Calu3 (cell line): ENCODE measurements at regions not wholly inside any gene's neighbourhood (a gene's known extent, or its start where the extent isn't known, plus 50 kb on each side); places are given as distances from the start of the nearest gene placed in this dataset.
"Not testable (repeated sequence)": the region's sequence is repeated elsewhere in the genome, so short reads cannot be mapped to it uniquely, and the experiment has no call there.

Source experiments
- BruUV-seq: library from RNA; stranded (reverse); fragments of 400-500 nt; replicated peaks from 2 replicates; lab custom pipeline; 2021; lab: Mats Ljungman, UMichigan
- CTCF ChIA-PET: fragments of 300-600 bp; sonication (Branson Sonifier 250); formaldehyde crosslinking; loops from one replicate; lab custom pipeline; 2022; ENCODE audit warnings: antibody characterized with exemption; lab: Charles Lee
- DNase-seq: peaks from one replicate; pipeline ENCODE4 v3.0.0; 2022
- H3K27ac Mint-ChIP-seq: one replicate; pipeline ENCODE4 v1.8.0; 2022; ENCODE audit warnings: mixed read lengths; ENCODE audit not compliant: unreplicated experiment
- H3K27me3 Mint-ChIP-seq: one replicate; pipeline ENCODE4 v1.8.0; 2022; ENCODE audit warnings: mixed read lengths; ENCODE audit not compliant: unreplicated experiment
- H3K36me3 Mint-ChIP-seq: one replicate; pipeline ENCODE4 v1.8.0; 2022; ENCODE audit warnings: mild to moderate bottlenecking, moderate library complexity, mixed read lengths; ENCODE audit not compliant: insufficient read depth, unreplicated experiment
- H3K4me1 Mint-ChIP-seq: one replicate; pipeline ENCODE4 v1.8.0; 2022; ENCODE audit warnings: mild to moderate bottlenecking, low read depth, mixed read lengths; ENCODE audit not compliant: unreplicated experiment
- H3K4me3 Mint-ChIP-seq: one replicate; pipeline ENCODE4 v1.8.0; 2022; ENCODE audit warnings: mild to moderate bottlenecking, low read depth, moderate library complexity, mixed read lengths; ENCODE audit not compliant: unreplicated experiment
- H3K9me3 Mint-ChIP-seq: one replicate; pipeline ENCODE4 v1.8.0; 2022; ENCODE audit warnings: low read depth, mixed read lengths; ENCODE audit not compliant: unreplicated experiment
- CTCF ChIP-seq: fragments of 200-600 bp; IDR thresholded peaks from one replicate; pipeline ENCODE4 v1.8.0; 2022; ENCODE audit warnings: antibody characterized with exemption; ENCODE audit not compliant: unreplicated experiment
- intact Hi-C: fragments of 100-400 bp; cut with micrococcal nuclease; formaldehyde crosslinking; loops from one replicate; pipeline ENCODE4 v1.10.0; 2022; ENCODE audit not compliant: unreplicated experiment

DNA sequence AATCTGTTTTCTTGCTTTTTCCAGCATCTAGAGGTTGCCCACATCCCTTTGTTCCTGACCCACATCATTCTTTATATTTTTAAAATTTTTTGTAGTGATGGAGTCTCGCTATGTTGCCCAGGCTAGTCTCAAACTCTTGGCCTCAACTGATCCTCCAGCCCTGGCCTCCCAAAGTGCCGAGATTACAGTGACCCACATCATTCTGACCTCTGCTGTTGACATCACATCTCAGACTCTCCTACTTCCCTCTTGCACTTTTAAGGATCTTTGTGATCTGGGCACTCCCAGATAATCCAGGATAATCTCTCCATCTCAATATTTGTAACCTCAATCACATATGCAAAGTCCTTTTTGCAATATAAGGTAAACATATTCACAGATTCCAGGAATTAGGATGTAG, 266.6 kb downstream of the MEX3B start:
- CTCF ChIA-PET: no interaction called here
- no peak for TF ChIP-seq CTCF
- no peak for DNase-seq
- intact Hi-C loops: no loop called here
- Mint-ChIP-seq H3K27me3 (no peaks in the 10 kb centered on the region), H3K36me3 (no peaks in the 10 kb centered on the region), H3K4me3 (no peak overlapping the region), H3K4me1 (no peaks in the 10 kb centered on the region), H3K27ac (no peak overlapping the region), H3K9me3 (peaks cover 8% of the 10 kb centered on the region)
- no TSS peak for BruUV-seq

GRCh38 chr15:81777546-81777945, 268.3 kb downstream of the MEX3B start:
- TF ChIP-seq CTCF: no peak
- CTCF ChIA-PET: no interaction called here
- no peak overlapping the region for H3K27ac Mint-ChIP-seq
- H3K4me3 Mint-ChIP-seq: no peak overlapping the region
- intact Hi-C loops: no loop called here
- H3K27me3 Mint-ChIP-seq: no peaks in the 10 kb centered on the region
- DNase-seq: no peak
- H3K36me3 Mint-ChIP-seq: no peaks in the 10 kb centered on the region
- BruUV-seq: no TSS peak
- no peaks in the 10 kb centered on the region for H3K4me1 Mint-ChIP-seq
- peaks cover 11% of the 10 kb centered on the region for H3K9me3 Mint-ChIP-seq

DNA sequence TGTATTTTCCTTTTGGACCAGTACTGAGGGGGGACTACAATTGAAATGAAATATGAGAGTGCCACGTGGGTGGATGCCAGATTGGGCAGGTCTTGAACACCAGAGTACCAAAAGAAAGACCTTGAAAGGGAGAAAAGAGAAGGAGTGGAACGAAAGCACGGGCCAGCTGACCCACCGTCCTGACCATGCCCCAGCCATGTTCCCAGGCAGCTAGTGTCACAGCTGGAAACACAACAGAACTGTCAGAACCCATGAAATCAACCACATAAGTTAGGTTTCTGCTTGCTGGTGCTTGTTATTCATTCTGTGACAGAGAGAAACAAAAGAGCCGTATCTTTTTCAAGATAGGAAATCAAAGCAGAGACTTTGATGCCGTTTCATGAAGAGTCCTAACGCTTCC, 268.8 kb downstream of the MEX3B start:
- no peak for TF ChIP-seq CTCF
- H3K4me3 Mint-ChIP-seq: no peak overlapping the region

GRCh38 chr15:81775779-81776178, 270.0 kb downstream of the MEX3B start:
- intact Hi-C loops: not testable (repeated sequence)

More for the DNA sequence above, 268.8 kb downstream of the MEX3B start:
- no peak for DNase-seq
- Mint-ChIP-seq H3K9me3 (peaks cover 11% of the 10 kb centered on the region), H3K36me3 (no peaks in the 10 kb centered on the region), H3K4me1 (no peaks in the 10 kb centered on the region), H3K27me3 (no peaks in the 10 kb centered on the region), H3K27ac (no peak overlapping the region)
- no TSS peak for BruUV-seq
- intact Hi-C loops: no loop called here
- CTCF ChIA-PET: no interaction called here

DNA sequence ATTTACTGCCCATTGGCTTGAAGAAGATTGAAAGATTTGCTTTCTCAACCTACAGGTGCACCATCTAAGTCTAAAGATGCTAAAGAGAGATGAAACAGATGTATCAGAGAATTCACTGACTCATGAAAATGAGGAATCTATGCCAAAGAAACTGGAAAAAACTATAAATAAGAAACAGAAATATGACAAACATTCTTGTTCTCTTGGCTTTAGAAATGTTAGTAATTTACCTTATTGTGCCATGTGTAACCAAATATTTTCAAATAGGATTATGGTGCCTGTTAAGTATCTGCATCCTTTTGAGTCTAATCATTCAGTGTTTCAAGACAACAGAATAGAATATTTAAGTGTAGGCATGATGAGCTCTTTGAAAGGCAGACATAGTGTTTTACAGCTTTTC, 271.5 kb downstream of the MEX3B start:
- no peaks in the 10 kb centered on the region for H3K27me3 Mint-ChIP-seq
- intact Hi-C loops: no loop called here
- DNase-seq: no peak
- BruUV-seq: no TSS peak
- TF ChIP-seq CTCF: no peak
- peaks cover 9% of the 10 kb centered on the region for H3K9me3 Mint-ChIP-seq
- no peaks in the 10 kb centered on the region for H3K36me3 Mint-ChIP-seq
- CTCF ChIA-PET: no interaction called here
- H3K4me3 Mint-ChIP-seq: no peak overlapping the region
- H3K4me1 Mint-ChIP-seq: no peaks in the 10 kb centered on the region
- no peak overlapping the region for H3K27ac Mint-ChIP-seq

More at GRCh38 chr15:81775779-81776178, 270.0 kb downstream of the MEX3B start:
- H3K27ac Mint-ChIP-seq, DNase-seq, H3K4me3 Mint-ChIP-seq, H3K27me3 Mint-ChIP-seq, H3K9me3 Mint-ChIP-seq, H3K36me3 Mint-ChIP-seq, BruUV-seq, CTCF ChIA-PET, H3K4me1 Mint-ChIP-seq: not testable (repeated sequence)
